Panc1 (cell line): ENCODE measurements at regions not wholly inside any gene's neighbourhood (a gene's known extent, or its start where the extent isn't known, plus 50 kb on each side); places are given as distances from the start of the nearest gene placed in this dataset.
"Not testable (repeated sequence)": the region's sequence is repeated elsewhere in the genome, so short reads cannot be mapped to it uniquely, and the experiment has no call there.

Source experiments
- ATAC-seq: fragments of 200-7000 bp; cut with Tn5 transposase; 2 replicates; pipeline ENCODE4 v1.9.1; 2020; ENCODE audit warnings: mild to moderate bottlenecking, moderate library complexity
- BruUV-seq: library from RNA; stranded (reverse); fragments of 400-500 nt; replicated peaks from 2 replicates; lab custom pipeline; 2021; lab: Mats Ljungman, UMichigan
- CTCF ChIA-PET: fragments of 300-600 bp; sonication (Branson Sonifier 250); formaldehyde crosslinking; loops from one replicate; lab custom pipeline; 2022; ENCODE audit warnings: antibody characterized with exemption; lab: Charles Lee
- POLR2A ChIA-PET: fragments of 300-600 bp; sonication (Branson Sonifier 250); formaldehyde crosslinking; loops from one replicate; lab custom pipeline; 2022; ENCODE audit warnings: antibody characterized with exemption; lab: Charles Lee
- DNase-seq: peaks from one replicate; pipeline ENCODE4 v3.0.0-alpha.2; 2010; ENCODE audit warnings: low read depth, low spot score
- H3K27ac ChIP-seq: 2 replicates; pipeline ENCODE4 v1.5.1; 2011; ENCODE audit warnings: mild to moderate bottlenecking, low read length, inconsistent platforms
- H3K27me3 ChIP-seq: fragments of 200-500 bp; sonication (Bioruptor generic); 2 replicates; pipeline ENCODE4 v1.6.0; 2014; ENCODE audit warnings: low read length, inconsistent platforms; ENCODE audit not compliant: control insufficient read depth, insufficient read depth
- H3K36me3 ChIP-seq: fragments of 200-500 bp; sonication (Bioruptor generic); 2 replicates; pipeline ENCODE4 v1.5.1; 2014; ENCODE audit warnings: inconsistent platforms, mild to moderate bottlenecking, low read length, moderate library complexity; ENCODE audit not compliant: control insufficient read depth, insufficient read depth
- H3K4me1 ChIP-seq: 2 replicates; pipeline ENCODE4 v1.5.1; 2011; ENCODE audit warnings: inconsistent platforms, mild to moderate bottlenecking, low read length, moderate library complexity; ENCODE audit not compliant: control insufficient read depth, insufficient read depth
- H3K4me3 ChIP-seq, 2 experiments: 2 replicates each; pipeline ENCODE4 v1.5.1; 2011 to 2012; ENCODE audit warnings: low read depth in 2 of 2, low read length in 2 of 2, mild to moderate bottlenecking in 2 of 2, inconsistent platforms in 1 of 2, moderate library complexity in 1 of 2
- H3K9me3 ChIP-seq: fragments of 200-500 bp; sonication (Bioruptor generic); 2 replicates; pipeline ENCODE4 v1.5.1; 2014; ENCODE audit warnings: low read depth, mild to moderate bottlenecking, inconsistent platforms, low read length, moderate library complexity; ENCODE audit not compliant: control insufficient read depth, insufficient read depth
- in situ Hi-C: cut with HindIII; loops from 2 replicates; pipeline ENCODE4 v1.10.0; 2016; ENCODE audit warnings: low sequenced_read_pairs, low pct_unique_long_range_greater_than_20kb
- intact Hi-C: fragments of 100-400 bp; cut with micrococcal nuclease; formaldehyde crosslinking; loops from one replicate; pipeline ENCODE4 v1.10.0; 2022; ENCODE audit not compliant: unreplicated experiment

- H3K36me3 ChIP-seq, in situ Hi-C loops, H3K9me3 ChIP-seq, BruUV-seq, H3K27me3 ChIP-seq, ATAC-seq, H3K4me3 ChIP-seq, H3K27ac ChIP-seq, POLR2A ChIA-PET, intact Hi-C loops, CTCF ChIA-PET, DNase-seq: not testable (repeated sequence)
- peaks cover 13% of the 10 kb centered on the region for H3K4me1 ChIP-seq
Observed at GRCh38 chr16:29289516-29290239, 116.8 kb downstream of the NPIPB11 start.

DNA sequence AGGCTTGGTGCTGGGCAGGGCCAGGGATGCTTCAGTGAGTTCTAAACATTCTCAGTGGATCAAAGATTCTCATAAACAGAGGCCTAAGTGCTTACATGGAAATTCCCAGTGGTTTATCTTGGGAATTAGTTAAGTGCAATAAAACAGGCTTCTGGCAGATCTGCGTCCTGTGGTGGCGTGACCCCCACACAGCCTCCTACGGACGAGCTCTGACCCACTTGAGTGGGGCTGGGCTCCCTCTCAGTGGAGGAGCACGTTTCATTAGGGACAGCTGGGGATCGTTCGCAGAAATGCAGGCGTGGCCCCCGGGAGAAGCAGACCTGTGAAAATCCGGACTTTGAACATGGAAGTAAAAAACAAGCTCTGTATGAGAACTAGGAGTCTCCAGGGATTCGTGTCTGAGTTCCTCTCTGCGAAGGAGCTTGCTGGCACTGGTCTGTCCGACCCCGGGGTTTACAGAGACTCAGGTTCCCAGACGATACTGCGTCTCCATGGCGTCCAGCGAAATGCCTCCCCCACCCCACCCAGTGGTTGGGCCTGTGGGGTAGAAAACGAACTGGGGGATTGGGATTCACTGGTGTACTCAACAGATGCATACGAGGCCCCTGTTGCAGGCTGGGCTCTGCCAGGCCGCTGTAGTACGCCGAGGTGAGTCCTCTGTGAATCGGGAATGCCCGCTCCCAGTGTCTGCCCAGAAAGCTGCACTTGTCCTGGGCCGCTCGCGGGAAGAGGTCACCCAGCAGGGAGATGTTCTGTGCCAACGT lies 117.6 kb downstream of the NPIPB11 start:
- intact Hi-C loops, ATAC-seq, in situ Hi-C loops, H3K27me3 ChIP-seq, POLR2A ChIA-PET, CTCF ChIA-PET, H3K36me3 ChIP-seq, BruUV-seq, H3K9me3 ChIP-seq, H3K4me3 ChIP-seq, DNase-seq: not testable (repeated sequence)
- H3K4me1 ChIP-seq: peaks cover 13% of the 10 kb centered on the region
- H3K27ac ChIP-seq: peak overlapping the region; percentile 63

- CTCF ChIA-PET, H3K9me3 ChIP-seq, POLR2A ChIA-PET: not testable (repeated sequence)
Observed at GRCh38 chr16:29287871-29288535, 118.5 kb downstream of the NPIPB11 start.

DNA sequence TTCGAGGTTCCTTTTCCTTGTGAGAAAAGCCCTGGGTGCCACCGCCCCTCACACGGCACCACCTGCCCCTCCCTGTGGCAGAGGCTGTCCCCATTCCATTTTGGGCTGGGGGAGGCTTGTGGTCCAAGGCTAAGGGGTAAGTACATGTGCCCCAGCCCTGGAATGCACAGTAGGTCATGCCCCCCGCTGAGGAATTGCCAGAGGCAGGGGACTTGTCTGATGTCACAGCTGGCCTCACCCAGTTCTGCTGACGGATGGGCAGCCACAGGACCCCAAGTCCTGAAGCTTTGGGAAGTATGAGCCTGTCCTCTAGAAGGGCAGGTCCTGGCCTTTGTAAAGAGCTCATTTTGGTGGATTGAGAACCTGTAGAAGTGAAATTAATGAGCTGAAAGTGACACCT lies 119.3 kb downstream of the NPIPB11 start:
- H3K27ac ChIP-seq, H3K27me3 ChIP-seq, intact Hi-C loops, POLR2A ChIA-PET, H3K36me3 ChIP-seq, CTCF ChIA-PET, H3K9me3 ChIP-seq, ATAC-seq, BruUV-seq, DNase-seq, in situ Hi-C loops, H3K4me3 ChIP-seq: not testable (repeated sequence)
- peaks cover 13% of the 10 kb centered on the region for H3K4me1 ChIP-seq

More at GRCh38 chr16:29287871-29288535, 118.5 kb downstream of the NPIPB11 start:
- BruUV-seq, in situ Hi-C loops, H3K27ac ChIP-seq, ATAC-seq, H3K4me3 ChIP-seq, H3K36me3 ChIP-seq, intact Hi-C loops, H3K27me3 ChIP-seq, DNase-seq: not testable (repeated sequence)
- peaks cover 13% of the 10 kb centered on the region for H3K4me1 ChIP-seq

- BruUV-seq, in situ Hi-C loops, intact Hi-C loops, CTCF ChIA-PET, H3K27me3 ChIP-seq, H3K36me3 ChIP-seq, H3K27ac ChIP-seq, POLR2A ChIA-PET, DNase-seq, H3K4me3 ChIP-seq, H3K9me3 ChIP-seq, ATAC-seq: not testable (repeated sequence)
- H3K4me1 ChIP-seq: peaks cover 12% of the 10 kb centered on the region
Observed at GRCh38 chr16:29286796-29287195, 119.7 kb downstream of the NPIPB11 start.

DNA sequence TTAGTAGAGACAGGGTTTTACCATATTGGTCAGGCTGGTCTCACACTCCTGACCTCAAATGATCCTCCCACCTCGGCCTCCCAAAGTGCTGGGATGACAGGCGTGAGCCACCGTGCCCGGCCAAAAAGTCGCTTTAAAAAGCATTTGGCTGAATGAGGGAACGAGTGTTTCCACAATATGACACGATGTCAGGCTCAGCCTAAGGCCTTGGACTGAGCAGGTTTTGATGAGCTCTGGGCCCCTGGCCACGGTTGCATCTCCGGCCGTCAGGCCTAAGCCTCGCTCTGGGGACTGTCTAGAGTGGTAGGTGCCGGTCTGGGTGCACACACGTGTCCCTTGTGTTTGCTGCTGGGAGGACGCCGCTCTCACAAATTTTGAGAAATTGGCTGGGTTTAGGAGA lies 120.3 kb downstream of the NPIPB11 start:
- H3K27me3 ChIP-seq, POLR2A ChIA-PET, H3K4me3 ChIP-seq, H3K36me3 ChIP-seq, intact Hi-C loops, H3K4me1 ChIP-seq, BruUV-seq, H3K9me3 ChIP-seq, DNase-seq, in situ Hi-C loops, H3K27ac ChIP-seq, ATAC-seq, CTCF ChIA-PET: not testable (repeated sequence)
